Liver (tissue), 8 donors: ENCODE measurements at regions not wholly inside any gene's neighbourhood (a gene's known extent, or its start where the extent isn't known, plus 50 kb on each side); places are given as distances from the start of the nearest gene placed in this dataset.

Experiments
- DNase-seq: peaks from one replicate; pipeline ENCODE4 v3.0.0-alpha.2; 2017; ENCODE audit warnings: low spot score
- H3K27ac ChIP-seq, 2 donors: one replicate each; pipeline ENCODE4 v1.7.0; 2013; ENCODE audit warnings: inconsistent platforms in 2 of 2, low read length in 2 of 2, control low read depth in 1 of 2, low read depth in 1 of 2, mild to moderate bottlenecking in 1 of 2
- H3K27me3 ChIP-seq, 4 donors: one replicate each; pipeline versions ENCODE4 v1.6.1 to v1.7.0; 2013; ENCODE audit warnings: low read length in 3 of 4, inconsistent platforms in 1 of 4, mild to moderate bottlenecking in 1 of 4, moderate library complexity in 1 of 4; ENCODE audit not compliant: control insufficient read depth in 4 of 4, insufficient read depth in 4 of 4
- H3K36me3 ChIP-seq, 4 donors: one replicate each; pipeline versions ENCODE4 v1.6.1 to v1.7.0; 2013; ENCODE audit warnings: low read length in 3 of 4, mild to moderate bottlenecking in 3 of 4, low read depth in 1 of 4, moderate library complexity in 1 of 4; ENCODE audit not compliant: control insufficient read depth in 4 of 4, insufficient read depth in 3 of 4
- H3K4me1 ChIP-seq, 4 donors: one replicate each; pipeline versions ENCODE4 v1.6.1 to v1.7.0; 2013; ENCODE audit warnings: low read length in 3 of 4, mild to moderate bottlenecking in 3 of 4, moderate library complexity in 1 of 4; ENCODE audit not compliant: control insufficient read depth in 4 of 4, insufficient read depth in 4 of 4
- H3K4me3 ChIP-seq, 3 donors: one replicate each; pipeline versions ENCODE4 v1.6.1 to v1.7.0; 2013; ENCODE audit warnings: low read length in 3 of 3, control low read depth in 1 of 3, low read depth in 1 of 3, mild to moderate bottlenecking in 1 of 3
- H3K9ac ChIP-seq, 2 donors: one replicate each; pipeline ENCODE4 v1.7.0; 2013; ENCODE audit warnings: low read length in 2 of 2, mild to moderate bottlenecking in 2 of 2, moderate library complexity in 2 of 2, control low read depth in 1 of 2, low read depth in 1 of 2
- H3K9me3 ChIP-seq, 4 donors: one replicate each; pipeline versions ENCODE4 v1.6.1 to v1.7.0; 2013; ENCODE audit warnings: low read length in 3 of 4; ENCODE audit not compliant: control insufficient read depth in 4 of 4
- ATF3 ChIP-seq: IDR thresholded peaks from 2 replicates; pipeline ENCODE4 v1.6.1; 2016; ENCODE audit warnings: antibody characterized with exemption
- CTCF ChIP-seq: fragments of 150-350 bp; IDR thresholded peaks from 2 replicates; pipeline ENCODE4 v1.5.1; 2017; ENCODE audit warnings: improper control_type of control experiment, low read depth, low read length; ENCODE audit not compliant: missing input control
- FOXA2 ChIP-seq: IDR thresholded peaks from 2 replicates; pipeline ENCODE4 v1.6.1; 2016; ENCODE audit warnings: antibody characterized with exemption
- GABPA ChIP-seq, 2 donors: IDR thresholded peaks in 1 of 2; conservative IDR thresholded peaks in 1 of 2; 2 replicates each; pipeline ENCODE4 v1.6.1; 2016; ENCODE audit warnings: antibody characterized with exemption in 2 of 2, mild to moderate bottlenecking in 1 of 2, moderate library complexity in 1 of 2
- HNF4A ChIP-seq, 2 donors: conservative IDR thresholded peaks; 2 replicates each; pipeline ENCODE4 v1.6.1; 2016; ENCODE audit warnings: antibody characterized with exemption in 2 of 2, mild to moderate bottlenecking in 2 of 2
- JUND ChIP-seq, 2 donors: IDR thresholded peaks; 2 replicates each; pipeline ENCODE4 v1.6.1; 2016; ENCODE audit warnings: antibody characterized with exemption in 2 of 2
- MAX ChIP-seq: IDR thresholded peaks from 2 replicates; pipeline ENCODE4 v1.6.1; 2016; ENCODE audit warnings: antibody characterized with exemption
- RAD21 ChIP-seq, 2 donors: IDR thresholded peaks; 2 replicates each; pipeline ENCODE4 v1.6.1; 2016; ENCODE audit warnings: antibody characterized with exemption in 2 of 2, mild to moderate bottlenecking in 2 of 2
- REST ChIP-seq: IDR thresholded peaks from 2 replicates; pipeline ENCODE4 v1.6.1; 2016; ENCODE audit warnings: antibody characterized with exemption, mild to moderate bottlenecking
- RXRA ChIP-seq, 2 donors: IDR thresholded peaks; 2 replicates each; pipeline ENCODE4 v1.6.1; 2017 to 2018; ENCODE audit warnings: antibody characterized with exemption in 2 of 2, mild to moderate bottlenecking in 1 of 2
- SP1 ChIP-seq: IDR thresholded peaks from 2 replicates; pipeline ENCODE4 v1.6.1; 2018; ENCODE audit warnings: antibody characterized with exemption, mild to moderate bottlenecking
- TAF1 ChIP-seq: conservative IDR thresholded peaks from 2 replicates; pipeline ENCODE4 v1.6.1; 2016; ENCODE audit warnings: antibody characterized with exemption, mild to moderate bottlenecking
- ZBTB33 ChIP-seq: IDR thresholded peaks from 2 replicates; pipeline ENCODE4 v1.6.1; 2016; ENCODE audit warnings: antibody characterized with exemption
- WGBS: extraction: QIAGEN DNeasy Blood & Tissue Kit; methylation state at CpG from one replicate; pipeline ENCODE4 v1.1.7; 2013; 5-methylcytosine and 5-hydroxymethylcytosine counted together
- donor health status: healthy.
- donor health status: healthy.
- donor health status: healthy.
- donor health status: healthy.
- donor health status: healthy.

- Histone ChIP-seq H3K9me3 (no peaks in the 10 kb centered on the region), H3K4me3 (no peak overlapping the region), H3K36me3 (no peaks in the 10 kb centered on the region), H3K9ac (no peak overlapping the region), H3K4me1 (peaks cover 0 to 17% (median 4%) of the 10 kb centered on the region in 4 donors), H3K27me3 (no peaks in the 10 kb centered on the region), H3K27ac (no peak overlapping the region)
- no peak for DNase-seq
- WGBS, result 94% methylated on average over 1 of the region's 1 CpG
- TF ChIP-seq CTCF (no peak), GABPA (IDR thresholded peaks at IDR 0.05 in 1 of 2, conservative IDR thresholded peaks at IDR 0.05 in 1 of 2) (no peak), MAX (no peak), JUND (IDR thresholded peaks at IDR 0.05) (no peak)
Observed at GRCh38 chr6:137311940-137312339, 92.8 kb upstream of the IFNGR1 start.

GRCh38 chr6:137309078-137309762 is 90.0 kb upstream of the IFNGR1 start:
- TF ChIP-seq MAX (no peak), RAD21 (IDR thresholded peaks at IDR 0.05) (peak in 1 of 2 donors; percentile 41), FOXA2 (no peak), ZBTB33 (no peak), TAF1 (no peak), REST (no peak), SP1 (no peak), JUND (IDR thresholded peaks at IDR 0.05) (peak in 1 of 2 donors; percentile 22), RXRA (IDR thresholded peaks at IDR 0.05) (no peak), ATF3 (no peak), HNF4A (conservative IDR thresholded peaks at IDR 0.05) (no peak)
- Histone ChIP-seq H3K27ac (no peak overlapping the region), H3K9ac (no peak overlapping the region), H3K4me3 (no peak overlapping the region), H3K27me3 (no peaks in the 10 kb centered on the region), H3K36me3 (no peaks in the 10 kb centered on the region), H3K9me3 (no peaks in the 10 kb centered on the region), H3K4me1 (peaks cover 0 to 7% (median under 1%) of the 10 kb centered on the region in 4 donors)
- WGBS, result 32% methylated on average over 6 of the region's 6 CpGs
- peak; percentile 49 for DNase-seq
